IMR-90 (cell line): ENCODE measurements at regions not wholly inside any gene's neighbourhood (a gene's known extent, or its start where the extent isn't known, plus 50 kb on each side); places are given as distances from the start of the nearest gene placed in this dataset.

Experiments used
- ATAC-seq: fragments of 200-7000 bp; cut with Tn5 transposase; 2 replicates; pipeline ENCODE4 v1.9.1; 2020; ENCODE audit warnings: low read depth, mild to moderate bottlenecking, moderate library complexity
- BruUV-seq: library from RNA; stranded (reverse); fragments of 400-500 nt; replicated peaks from 2 replicates; lab custom pipeline; 2021; lab: Mats Ljungman, UMichigan
- CTCF ChIA-PET: fragments of 300-600 bp; formaldehyde crosslinking; extraction: SDS; loops from one replicate; lab custom pipeline; 2021; ENCODE audit warnings: antibody characterized with exemption; lab: Yijun Ruan, JAX
- POLR2A ChIA-PET: fragments of 300-600 bp; sonication (Branson Sonifier 250); formaldehyde crosslinking; loops from one replicate; lab custom pipeline; 2022; ENCODE audit warnings: antibody characterized with exemption; ENCODE audit not compliant: unreplicated experiment; lab: Charles Lee
- DNase-seq: peaks from one replicate; pipeline ENCODE4 v3.0.0; 2013
- H2AFZ ChIP-seq: replicated peaks from 2 replicates; pipeline ENCODE3; 2013; ENCODE audit warnings: low read length, mild to moderate bottlenecking; ENCODE audit not compliant: poor library complexity
- H2AK5ac ChIP-seq: 2 replicates; pipeline ENCODE4 v1.6.1; 2013; ENCODE audit warnings: low read depth, low read length, inconsistent platforms
- H2AK9ac ChIP-seq: replicated peaks from 2 replicates; pipeline ENCODE3; 2013; ENCODE audit warnings: mild to moderate bottlenecking, low read depth, low read length, moderate library complexity; ENCODE audit not compliant: poor library complexity
- H2BK120ac ChIP-seq: 2 replicates; pipeline ENCODE4 v1.6.1; 2013; ENCODE audit warnings: low read depth, low read length, inconsistent platforms
- H2BK15ac ChIP-seq: 3 replicates; pipeline ENCODE4 v1.6.1; 2013; ENCODE audit warnings: low read depth, low read length, inconsistent platforms
- H2BK20ac ChIP-seq: 2 replicates; pipeline ENCODE4 v1.6.1; 2013; ENCODE audit warnings: low read depth, mild to moderate bottlenecking, inconsistent platforms, low read length, moderate library complexity
- H2BK5ac ChIP-seq: 2 replicates; pipeline ENCODE4 v1.6.1; 2013; ENCODE audit warnings: mild to moderate bottlenecking, low read depth, low read length, inconsistent platforms; ENCODE audit not compliant: poor library complexity, severe bottlenecking
- H3K14ac ChIP-seq: replicated peaks from 2 replicates; pipeline ENCODE4 v1.6.1; 2013; ENCODE audit warnings: low read depth, low read length, inconsistent platforms
- H3K18ac ChIP-seq: 2 replicates; pipeline ENCODE4 v1.6.1; 2013; ENCODE audit warnings: low read depth, low read length, control low read depth
- H3K23ac ChIP-seq: 2 replicates; pipeline ENCODE4 v1.6.1; 2013; ENCODE audit warnings: low read depth, low read length, inconsistent platforms
- H3K27ac ChIP-seq: 2 replicates; pipeline ENCODE4 v1.5.1; 2013; ENCODE audit warnings: mild to moderate bottlenecking, control low read depth, low read length; ENCODE audit not compliant: insufficient read depth
- H3K27me3 ChIP-seq: 2 replicates; pipeline ENCODE4 v1.6.1; 2013; ENCODE audit warnings: low read length; ENCODE audit not compliant: control insufficient read depth, insufficient read depth
- H3K36me3 ChIP-seq: 2 replicates; pipeline ENCODE4 v1.6.1; 2013; ENCODE audit warnings: low read length, mixed read lengths; ENCODE audit not compliant: control insufficient read depth, insufficient read depth
- H3K4ac ChIP-seq: 2 replicates; pipeline ENCODE4 v1.6.1; 2013; ENCODE audit warnings: low read depth, low read length, inconsistent platforms
- H3K4me1 ChIP-seq: 2 replicates; pipeline ENCODE4 v1.6.1; 2013; ENCODE audit warnings: low read length, mixed read lengths; ENCODE audit not compliant: control insufficient read depth, insufficient read depth
- H3K4me2 ChIP-seq: 2 replicates; pipeline ENCODE4 v1.6.1; 2013; ENCODE audit warnings: low read depth, mild to moderate bottlenecking, control low read depth, low read length, moderate library complexity
- H3K4me3 ChIP-seq: 2 replicates; pipeline ENCODE4 v1.5.1; 2013; ENCODE audit warnings: low read depth, mild to moderate bottlenecking, control low read depth, low read length, moderate library complexity; ENCODE audit not compliant: insufficient read depth
- H3K56ac ChIP-seq: 2 replicates; pipeline ENCODE4 v1.6.1; 2013; ENCODE audit warnings: low read length, inconsistent platforms; ENCODE audit not compliant: insufficient read depth; ENCODE audit errors: extremely low read depth
- H3K79me1 ChIP-seq, 2 experiments: 2 replicates each; pipeline ENCODE4 v1.6.1; 2013; ENCODE audit warnings: low read length in 2 of 2, inconsistent platforms in 1 of 2, low read depth in 1 of 2
- H3K9ac ChIP-seq: 2 replicates; pipeline ENCODE4 v1.6.1; 2013; ENCODE audit warnings: low read depth, low read length, control low read depth
- H3K9me1 ChIP-seq: 2 replicates; pipeline ENCODE4 v1.6.1; 2013; ENCODE audit warnings: low read length, inconsistent platforms; ENCODE audit not compliant: insufficient read depth
- H3K9me3 ChIP-seq: 2 replicates; pipeline ENCODE4 v1.6.1; 2013; ENCODE audit warnings: low read length; ENCODE audit not compliant: control insufficient read depth, insufficient read depth
- H4K20me1 ChIP-seq: 2 replicates; pipeline ENCODE4 v1.6.1; 2013; ENCODE audit warnings: low read length, inconsistent platforms; ENCODE audit not compliant: insufficient read depth
- H4K5ac ChIP-seq: 2 replicates; pipeline ENCODE4 v1.6.1; 2013; ENCODE audit warnings: mild to moderate bottlenecking, low read depth, low read length, control low read depth
- H4K8ac ChIP-seq, 2 experiments: 2 replicates each; pipeline ENCODE4 v1.6.1; 2013; ENCODE audit warnings: low read depth in 2 of 2, low read length in 2 of 2, control low read depth in 1 of 2, inconsistent platforms in 1 of 2
- H4K91ac ChIP-seq: 2 replicates; pipeline ENCODE4 v1.6.1; 2013; ENCODE audit warnings: low read depth, low read length, inconsistent platforms; ENCODE audit not compliant: insufficient read depth
- BHLHE40 ChIP-seq: fragments of 150-350 bp; IDR thresholded peaks from 2 replicates; pipeline ENCODE4 v1.6.1; 2016; ENCODE audit warnings: mild to moderate bottlenecking, low read depth, low read length
- CEBPB ChIP-seq: IDR thresholded peaks from 2 replicates; pipeline ENCODE4 v1.6.1; 2012; ENCODE audit warnings: low read depth, low read length, improper control_type of control experiment
- FOS ChIP-seq: fragments of 150-350 bp; IDR thresholded peaks from 2 replicates; pipeline ENCODE4 v1.6.1; 2016; ENCODE audit warnings: low read depth, low read length
- MAFK ChIP-seq: IDR thresholded peaks from 2 replicates; pipeline ENCODE4 v1.6.1; 2012; ENCODE audit warnings: low read depth, low read length, improper control_type of control experiment
- MAZ ChIP-seq: IDR thresholded peaks from 2 replicates; pipeline ENCODE4 v1.6.1; 2012; ENCODE audit warnings: low read depth, mild to moderate bottlenecking, low read length, improper control_type of control experiment, moderate library complexity, borderline replicate concordance
- NFE2L2 ChIP-seq: fragments of 150-350 bp; IDR thresholded peaks from 2 replicates; pipeline ENCODE4 v1.6.1; 2016; ENCODE audit warnings: low read depth, mild to moderate bottlenecking, low read length
- RCOR1 ChIP-seq: IDR thresholded peaks from 2 replicates; pipeline ENCODE4 v1.6.1; 2012; ENCODE audit warnings: mild to moderate bottlenecking, low read length, improper control_type of control experiment; ENCODE audit not compliant: insufficient replicate concordance
- RFX5 ChIP-seq: IDR thresholded peaks from 2 replicates; pipeline ENCODE4 v1.8.0; 2012; ENCODE audit warnings: low read depth, mild to moderate bottlenecking, low read length, moderate library complexity
- WGBS, 2 experiments: methylation state at CpG; one replicate each; pipeline versions ENCODE4 v1.1.5 to v1.1.7; 2013; ENCODE audit warnings: missing lambda C conversion rate in 2 of 2; ENCODE audit not compliant: insufficient read length in 1 of 2; ENCODE audit errors: extremely low coverage in 2 of 2; 5-methylcytosine and 5-hydroxymethylcytosine counted together
- dilution Hi-C: fragments of 300-500 bp; cut with HindIII; formaldehyde crosslinking; loops from one replicate; pipeline ENCODE4 v1.14.3; 2018; ENCODE audit warnings: low sequenced_read_pairs; ENCODE audit not compliant: unreplicated experiment
- in situ Hi-C: fragments of 300-500 bp; cut with MboI; formaldehyde crosslinking; loops from 3 replicates; pipeline ENCODE4 v1.14.3; 2019; ENCODE audit warnings: low sequenced_read_pairs, inconsistent platforms, mixed read lengths
- intact Hi-C: fragments of 100-400 bp; cut with micrococcal nuclease; formaldehyde crosslinking; loops from 2 replicates; pipeline ENCODE4 v1.10.0; 2022

DNA sequence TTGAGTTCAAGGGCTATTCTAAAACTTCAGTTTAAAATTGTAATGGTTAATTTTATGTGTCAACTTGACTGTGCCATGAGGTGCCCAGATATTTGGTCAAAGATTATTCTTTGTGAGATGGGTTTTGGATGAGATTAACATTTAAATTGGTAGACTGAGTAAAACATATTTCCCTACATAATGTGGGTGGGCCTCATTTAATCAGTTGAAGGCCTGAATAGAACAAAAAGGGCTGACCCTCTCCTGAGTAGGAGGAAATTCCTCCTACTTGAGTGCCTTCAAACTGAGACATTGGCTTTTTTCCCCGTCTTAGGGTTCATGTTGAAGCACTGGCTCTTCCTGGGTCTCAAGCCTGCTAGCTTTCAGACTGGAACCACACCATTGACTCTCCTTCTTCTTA lies 89.6 kb upstream of the FAM9A start:
- TF ChIP-seq MAFK = no peak
- TF ChIP-seq RCOR1 = no peak
- TF ChIP-seq MAZ = no peak
- TF ChIP-seq RFX5 = no peak
- no peak for TF ChIP-seq CEBPB
- TF ChIP-seq NFE2L2 = no peak
- no peak for TF ChIP-seq BHLHE40
- TF ChIP-seq FOS = no peak

More for the DNA sequence above, 89.6 kb upstream of the FAM9A start:
- Histone ChIP-seq H3K56ac (no peak overlapping the region), H2BK5ac (no peak overlapping the region), H3K9me1 (no peaks in the 10 kb centered on the region), H4K91ac (no peak overlapping the region), H3K79me1 (no peaks in the 10 kb centered on the region), H2BK20ac (no peak overlapping the region), H4K5ac (no peak overlapping the region), H2AFZ (no peak overlapping the region), H3K23ac (no peak overlapping the region), H3K18ac (no peak overlapping the region), H3K27me3 (no peaks in the 10 kb centered on the region), H2AK5ac (no peak overlapping the region), H2AK9ac (no peak overlapping the region), H3K14ac (no peak overlapping the region), H3K4me1 (no peaks in the 10 kb centered on the region), H2BK120ac (no peak overlapping the region), H4K8ac (no peak overlapping the region), H3K4ac (no peak overlapping the region), H4K20me1 (no peaks in the 10 kb centered on the region), H3K27ac (no peak overlapping the region), H3K4me3 (no peak overlapping the region), H3K4me2 (no peak overlapping the region), H3K9ac (no peak overlapping the region), H2BK15ac (no peak overlapping the region), H3K36me3 (no peaks in the 10 kb centered on the region), H3K9me3 (peaks cover 11% of the 10 kb centered on the region)
- dilution Hi-C loops (no loop called here), intact Hi-C loops (no loop called here), in situ Hi-C loops (no loop called here)
- ATAC-seq (no peak), DNase-seq (no peak)
- CTCF ChIA-PET = no interaction called here
- no TSS peak for BruUV-seq
- POLR2A ChIA-PET = no interaction called here
- no CpG with 5 or more reads among the region's 1 CpG for WGBS, 2 experiments
